H1 (cell line): ENCODE measurements at regions not wholly inside any gene's neighbourhood (a gene's known extent, or its start where the extent isn't known, plus 50 kb on each side); places are given as distances from the start of the nearest gene placed in this dataset.

Experiments used
- CTCF ChIA-PET: fragments of 300-600 bp; sonication (Branson Sonifier 250); formaldehyde crosslinking; loops from one replicate; lab custom pipeline; 2021; ENCODE audit not compliant: partially characterized antibody; lab: Charles Lee
- POLR2A ChIA-PET: fragments of 300-600 bp; sonication (Branson Sonifier 250); formaldehyde crosslinking; loops from one replicate; lab custom pipeline; 2021; ENCODE audit warnings: inconsistent platforms; ENCODE audit not compliant: partially characterized antibody; lab: Charles Lee
- DNase-seq, 2 experiments: peaks; one replicate each; pipeline versions ENCODE4 v3.0.0 to v3.0.0-alpha.2; 2010 to 2022; ENCODE audit warnings: low spot score in 2 of 2, low read depth in 1 of 2, mixed read lengths in 1 of 2
- FAIRE-seq: peaks from 2 replicates; lab custom pipeline; 2011; peaks lifted over from hg19 to GRCh38; lab: Jason Lieb, UNC
- H2AFZ ChIP-seq: 2 replicates; pipeline ENCODE4 v1.8.1; 2012; ENCODE audit warnings: low read length, inconsistent platforms
- H2AK5ac ChIP-seq: 2 replicates; pipeline ENCODE4 v1.6.1; 2013; ENCODE audit warnings: low read depth, low read length
- H2BK120ac ChIP-seq: replicated peaks from 2 replicates; pipeline ENCODE3; 2013; ENCODE audit warnings: low read depth, low read length, inconsistent platforms
- H2BK12ac ChIP-seq: 2 replicates; pipeline ENCODE4 v1.6.1; 2013; ENCODE audit warnings: low read depth, low read length
- H2BK15ac ChIP-seq: 2 replicates; pipeline ENCODE4 v1.6.1; 2013; ENCODE audit warnings: low read length
- H2BK20ac ChIP-seq: 2 replicates; pipeline ENCODE4 v1.6.1; 2013; ENCODE audit warnings: low read length
- H2BK5ac ChIP-seq: 2 replicates; pipeline ENCODE4 v1.6.1; 2013; ENCODE audit warnings: low read depth, low read length
- H3K14ac ChIP-seq: 2 replicates; pipeline ENCODE4 v1.6.1; 2013; ENCODE audit warnings: inconsistent platforms; ENCODE audit not compliant: insufficient read length
- H3K18ac ChIP-seq: 2 replicates; pipeline ENCODE4 v1.6.1; 2013; ENCODE audit warnings: low read length; ENCODE audit errors: extremely low read depth
- H3K23ac ChIP-seq: 2 replicates; pipeline ENCODE4 v1.6.1; 2013; ENCODE audit warnings: inconsistent platforms; ENCODE audit not compliant: insufficient read length
- H3K23me2 ChIP-seq: 2 replicates; pipeline ENCODE4 v1.6.1; 2013; ENCODE audit warnings: low read depth, low read length
- H3K27ac ChIP-seq: 2 replicates; pipeline ENCODE4 v1.6.1; 2011; ENCODE audit warnings: low read depth, low read length, inconsistent platforms
- H3K27me3 ChIP-seq, 4 experiments: replicated peaks in 1 of 4; 1 replicate in 1 of 4; 2 replicates in 3 of 4; pipeline versions ENCODE4 v1.6.1 to v1.8.1; 2011 to 2013; ENCODE audit warnings: low read length in 3 of 4, mild to moderate bottlenecking in 3 of 4, inconsistent platforms in 2 of 4, mixed read lengths in 2 of 4, moderate library complexity in 1 of 4; ENCODE audit not compliant: control insufficient read depth in 3 of 4, insufficient read depth in 3 of 4; ENCODE audit errors: extremely low read depth in 1 of 4
- H3K36me3 ChIP-seq, 4 experiments: 2 replicates each; pipeline versions ENCODE4 v1.6.1 to v1.8.1; 2011 to 2013; ENCODE audit warnings: mild to moderate bottlenecking in 4 of 4, low read length in 3 of 4, moderate library complexity in 2 of 4, control low read depth in 1 of 4, inconsistent platforms in 1 of 4; ENCODE audit not compliant: insufficient read depth in 4 of 4, control insufficient read depth in 2 of 4
- H3K4ac ChIP-seq: replicated peaks from 2 replicates; pipeline ENCODE3; 2013; ENCODE audit warnings: low read length, low read depth, mixed read lengths, inconsistent platforms; ENCODE audit not compliant: insufficient read length
- H3K4me1 ChIP-seq, 4 experiments: replicated peaks in 1 of 4; 1 replicate in 1 of 4; 2 replicates in 3 of 4; pipeline versions ENCODE4 v1.6.1 to v1.8.1; 2011 to 2013; ENCODE audit warnings: low read length in 3 of 4, inconsistent platforms in 2 of 4, mixed read lengths in 1 of 4; ENCODE audit not compliant: insufficient read depth in 4 of 4, control insufficient read depth in 3 of 4
- H3K4me2 ChIP-seq, 2 experiments: 2 replicates each; pipeline versions ENCODE4 v1.6.1 to v1.8.1; 2011 to 2013; ENCODE audit warnings: low read depth in 2 of 2, low read length in 2 of 2, control low read depth in 1 of 2, inconsistent platforms in 1 of 2, mild to moderate bottlenecking in 1 of 2; ENCODE audit not compliant: insufficient read depth in 1 of 2
- H3K4me3 ChIP-seq, 4 experiments: fragments of 200-600, 300-600 bp in 1 of 4; sonication (generic), shearing (Covaris generic), sonication (Bioruptor Twin) in 1 of 4; 2 replicates each; pipeline versions ENCODE4 v1.5.1 to v1.8.1; 2011 to 2016; ENCODE audit warnings: low read length in 4 of 4, low read depth in 3 of 4, control low read depth in 2 of 4, inconsistent platforms in 2 of 4, mild to moderate bottlenecking in 2 of 4, mixed read lengths in 1 of 4, moderate library complexity in 1 of 4; ENCODE audit not compliant: insufficient read depth in 2 of 4; ENCODE audit errors: extremely low read depth in 1 of 4
- H3K56ac ChIP-seq: replicated peaks from 2 replicates; pipeline ENCODE3; 2013; ENCODE audit warnings: low read depth, mild to moderate bottlenecking, mixed read lengths, low read length, inconsistent platforms; ENCODE audit not compliant: insufficient read length
- H3K79me1 ChIP-seq: 2 replicates; pipeline ENCODE4 v1.6.1; 2013; ENCODE audit warnings: low read depth, low read length, control low read depth
- H3K79me2 ChIP-seq, 2 experiments: 2 replicates each; pipeline versions ENCODE4 v1.6.1 to v1.8.1; 2012 to 2013; ENCODE audit warnings: low read length in 2 of 2, mild to moderate bottlenecking in 2 of 2, inconsistent platforms in 1 of 2; ENCODE audit not compliant: insufficient read depth in 2 of 2, control insufficient read depth in 1 of 2
- H3K9ac ChIP-seq, 4 experiments: replicated peaks in 1 of 4; 1 replicate in 1 of 4; 2 replicates in 3 of 4; pipeline versions ENCODE4 v1.6.1 to v1.8.1; 2011 to 2013; ENCODE audit warnings: low read depth in 3 of 4, low read length in 3 of 4, control low read depth in 2 of 4, mild to moderate bottlenecking in 2 of 4, moderate library complexity in 2 of 4, inconsistent platforms in 1 of 4; ENCODE audit errors: extremely low read depth in 1 of 4
- H3K9me3 ChIP-seq, 2 experiments: 2 replicates each; pipeline versions ENCODE4 v1.6.1 to v1.8.1; 2012 to 2013; ENCODE audit warnings: mild to moderate bottlenecking in 2 of 2, moderate library complexity in 2 of 2, control low read depth in 1 of 2, inconsistent platforms in 1 of 2, low read depth in 1 of 2, low read length in 1 of 2, mixed read lengths in 1 of 2; ENCODE audit not compliant: insufficient read depth in 2 of 2
- H4K20me1 ChIP-seq, 2 experiments: replicated peaks in 1 of 2; 2 replicates each; pipeline versions ENCODE3 to v1.8.1; 2011 to 2013; ENCODE audit warnings: inconsistent platforms in 2 of 2, low read length in 2 of 2, mild to moderate bottlenecking in 1 of 2; ENCODE audit not compliant: insufficient read depth in 2 of 2, control insufficient read depth in 1 of 2
- H4K5ac ChIP-seq: 2 replicates; pipeline ENCODE4 v1.6.1; 2013; ENCODE audit warnings: low read length, low read depth, mixed read lengths, inconsistent platforms; ENCODE audit not compliant: insufficient read length
- H4K8ac ChIP-seq: 2 replicates; pipeline ENCODE4 v1.8.0; 2013; ENCODE audit warnings: mild to moderate bottlenecking, moderate library complexity, low read length, inconsistent platforms; ENCODE audit not compliant: insufficient read depth; ENCODE audit errors: extremely low read depth
- H4K91ac ChIP-seq: replicated peaks from 2 replicates; pipeline ENCODE3; 2013; ENCODE audit warnings: low read length, mixed read lengths, inconsistent platforms; ENCODE audit not compliant: insufficient read length
- RXRA ChIP-seq: IDR thresholded peaks from 2 replicates; pipeline ENCODE4 v1.6.1; 2011; ENCODE audit warnings: low read depth, mild to moderate bottlenecking, low read length, moderate library complexity; ENCODE audit not compliant: insufficient read depth
- SP1 ChIP-seq: IDR thresholded peaks from 2 replicates; pipeline ENCODE4 v1.6.1; 2011; ENCODE audit warnings: low read depth, low read length
- ZNF274 ChIP-seq: IDR thresholded peaks from 2 replicates; pipeline ENCODE4 v1.7.0; 2012; ENCODE audit warnings: low read length, borderline replicate concordance; ENCODE audit errors: extremely low read depth
- WGBS, 2 experiments: shearing (Covaris generic) in 1 of 2; methylation state at CpG; one replicate each; pipeline versions ENCODE4 v1.1.6 to v1.1.7; 2013 to 2015; ENCODE audit warnings: low lambda C conversion rate in 2 of 2, mixed read lengths in 2 of 2, inconsistent platforms in 1 of 2, low coverage in 1 of 2, missing lambda C conversion rate in 1 of 2; ENCODE audit not compliant: insufficient replicate concordance in 2 of 2, insufficient coverage in 1 of 2, insufficient read length in 1 of 2; ENCODE audit errors: extremely low coverage in 1 of 2, missing lambda C conversion rate in 1 of 2; 5-methylcytosine and 5-hydroxymethylcytosine counted together

DNA sequence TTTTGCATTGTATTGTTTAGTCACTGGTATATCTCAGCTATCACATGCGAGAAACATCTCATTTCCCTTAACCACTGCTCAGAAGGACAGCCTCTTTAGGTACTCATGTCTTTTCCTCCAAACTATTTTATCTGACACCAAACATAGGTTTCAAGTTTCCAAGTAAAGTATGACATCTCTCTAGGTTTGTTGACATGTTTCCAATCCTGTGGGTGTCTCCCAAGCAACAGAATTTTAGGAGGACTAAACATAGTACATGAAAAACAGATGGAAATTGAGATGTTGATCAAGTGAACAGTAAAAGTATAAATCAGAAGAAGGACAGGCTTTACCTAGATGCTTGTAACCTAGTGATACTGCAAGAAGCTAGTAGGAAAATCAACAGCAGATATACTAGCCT lies 371.4 kb downstream of the DTHD1 start:
- no peak overlapping the region for H3K4ac ChIP-seq
- H3K79me2 ChIP-seq = no peaks in the 10 kb centered on the region
- FAIRE-seq = no peak
- H2BK12ac ChIP-seq = no peak overlapping the region
- no peak overlapping the region for H2AFZ ChIP-seq
- no peaks in the 10 kb centered on the region for H3K36me3 ChIP-seq
- H3K27ac ChIP-seq = no peak overlapping the region
- TF ChIP-seq SP1 = no peak
- TF ChIP-seq RXRA = no peak
- no peak for TF ChIP-seq ZNF274
- no peaks in the 10 kb centered on the region for H3K27me3 ChIP-seq
- H4K91ac ChIP-seq = no peak overlapping the region
- WGBS, 2 experiments = 96% methylated on average over 1 of the region's 1 CpG; no CpG with 5 or more reads in 1 of the 2 experiments
- H3K23me2 ChIP-seq = no peaks in the 10 kb centered on the region
- ChIA-PET CTCF (no interaction called here), POLR2A (no interaction called here)
- H3K9ac ChIP-seq = no peak overlapping the region
- H2AK5ac ChIP-seq = no peak overlapping the region
- H4K8ac ChIP-seq = no peak overlapping the region
- no peak overlapping the region for H2BK15ac ChIP-seq
- no peaks in the 10 kb centered on the region for H4K20me1 ChIP-seq
- H3K56ac ChIP-seq = no peak overlapping the region
- no peak overlapping the region for H2BK5ac ChIP-seq
- no peak overlapping the region for H3K14ac ChIP-seq
- H4K5ac ChIP-seq = no peak overlapping the region
- no peak overlapping the region for H3K23ac ChIP-seq
- H3K9me3 ChIP-seq = no peaks in the 10 kb centered on the region
- H2BK20ac ChIP-seq = no peak overlapping the region
- H3K79me1 ChIP-seq = no peaks in the 10 kb centered on the region
- no peaks in the 10 kb centered on the region for H3K4me1 ChIP-seq
- no peak overlapping the region for H3K18ac ChIP-seq
- H3K4me2 ChIP-seq = no peak overlapping the region
- DNase-seq = no peak
- no peak overlapping the region for H3K4me3 ChIP-seq
- H2BK120ac ChIP-seq = no peak overlapping the region
